Fibroblast of mammary gland (primary cell): ENCODE measurements at regions not wholly inside any gene's neighbourhood (a gene's known extent, or its start where the extent isn't known, plus 50 kb on each side); places are given as distances from the start of the nearest gene placed in this dataset.
A peak's percentile ranks its signal among the peaks of the same experiment; 100 is the strongest.

Experiments
- DNase-seq: peaks from one replicate; pipeline ENCODE4 v3.0.0-alpha.2; 2010; ENCODE audit warnings: low read depth
- H3K4me3 ChIP-seq: 2 replicates; pipeline ENCODE4 v1.5.1; 2011; ENCODE audit warnings: low read depth, mild to moderate bottlenecking, low read length, moderate library complexity; ENCODE audit not compliant: control insufficient read depth
- CTCF ChIP-seq: conservative IDR thresholded peaks from 2 replicates; pipeline ENCODE4 v1.5.1; 2011; ENCODE audit warnings: low read depth, low read length, inconsistent platforms; ENCODE audit not compliant: control insufficient read depth, insufficient read depth

- TF ChIP-seq CTCF, result peak; percentile 100
- peak; percentile 80 for DNase-seq
- H3K4me3 ChIP-seq, result peak overlapping the region; percentile 23
Observed at GRCh38 chr3:194928831-194929577, 243.3 kb downstream of the FAM43A start.

GRCh38 chr3:194929578-194929960, 243.9 kb downstream of the FAM43A start:
- no peak overlapping the region for H3K4me3 ChIP-seq
- no peak for DNase-seq
- TF ChIP-seq CTCF, result no peak

GRCh38 chr3:194930377-194931204, 244.9 kb downstream of the FAM43A start:
- no peak overlapping the region for H3K4me3 ChIP-seq
- no peak for TF ChIP-seq CTCF
- peak; percentile 48 for DNase-seq

- no peak for DNase-seq
- no peak overlapping the region for H3K4me3 ChIP-seq
- TF ChIP-seq CTCF, result no peak
Observed at GRCh38 chr3:194931347-194931746, 245.7 kb downstream of the FAM43A start.

- no peak for TF ChIP-seq CTCF
- H3K4me3 ChIP-seq, result no peak overlapping the region
- no peak for DNase-seq
Observed at GRCh38 chr3:194931865-194932264, 246.2 kb downstream of the FAM43A start.

- no peak for DNase-seq
- no peak for TF ChIP-seq CTCF
- no peak overlapping the region for H3K4me3 ChIP-seq
Observed at GRCh38 chr3:194933465-194933864, 247.8 kb downstream of the FAM43A start.

GRCh38 chr3:194935061-194935460, 249.4 kb downstream of the FAM43A start:
- H3K4me3 ChIP-seq, result no peak overlapping the region
- no peak for TF ChIP-seq CTCF
- peak; percentile 62 for DNase-seq
